NCI-H446 (cell line): ENCODE measurements at regions not wholly inside any gene's neighbourhood (a gene's known extent, or its start where the extent isn't known, plus 50 kb on each side); places are given as distances from the start of the nearest gene placed in this dataset.

Experiments
- DNase-seq, 2 experiments: peaks; one replicate each; lab custom pipeline; 2025; lab: John Stamatoyannopoulos, UW

DNA sequence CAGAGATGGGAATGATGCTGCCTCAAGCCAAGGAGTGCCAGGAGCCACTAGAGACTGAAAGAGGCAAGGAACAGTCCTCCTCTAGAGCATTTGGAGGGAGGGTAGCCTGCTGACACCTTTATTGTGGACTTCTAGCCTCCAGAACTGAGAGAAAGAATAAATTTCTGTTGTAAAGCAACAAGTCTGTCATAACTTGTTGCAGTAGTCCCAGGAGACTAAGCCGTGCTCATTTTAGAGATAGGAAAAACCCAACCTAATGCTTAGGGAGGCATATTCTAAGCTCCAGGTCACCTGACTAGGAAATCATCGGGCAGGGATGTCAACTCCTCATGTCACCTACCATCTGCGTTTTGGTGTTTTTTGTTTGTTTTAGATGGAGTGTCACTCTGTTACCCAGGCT is 345.4 kb upstream of the EEF2KMT start:
- DNase-seq, result no peak

DNA sequence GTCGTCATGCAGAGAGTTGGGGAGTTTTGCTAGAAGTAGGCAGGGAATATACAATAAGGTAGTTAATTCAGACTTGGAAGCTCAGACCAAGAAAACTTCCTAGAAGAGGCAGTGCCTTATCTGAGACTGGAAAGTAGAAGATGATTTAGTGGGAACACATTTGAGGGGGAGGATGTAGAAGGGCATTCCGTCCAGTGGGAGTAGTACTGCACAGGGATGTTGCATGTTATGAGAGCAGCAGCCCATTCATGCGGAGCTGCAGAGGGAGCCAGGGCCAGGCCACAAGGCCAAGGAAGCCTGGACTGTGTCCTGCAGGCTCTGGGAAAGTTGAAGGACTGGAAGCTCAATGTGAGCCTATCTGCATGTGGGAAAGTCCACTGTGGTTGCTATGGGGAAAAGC is 344.5 kb upstream of the EEF2KMT start:
- no peak for DNase-seq

DNA sequence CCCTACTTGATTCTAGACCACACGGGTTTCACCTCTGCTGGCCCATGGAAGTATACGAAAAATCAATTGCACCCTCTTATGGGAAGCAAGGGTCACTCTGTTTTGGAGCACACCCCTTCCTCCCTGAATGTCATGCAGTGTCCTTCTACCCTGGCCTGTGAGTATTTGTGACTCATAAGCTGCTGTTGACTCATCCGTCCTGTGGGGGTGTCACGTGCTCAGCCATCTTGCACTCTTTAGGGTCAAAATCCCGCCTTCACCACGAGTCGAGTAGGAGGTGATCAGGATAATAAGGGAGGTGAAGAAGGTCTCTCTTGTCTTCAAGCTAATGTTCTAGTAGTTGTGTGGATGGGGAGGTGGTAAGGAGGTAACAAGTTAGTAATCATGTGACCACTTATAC is 341.0 kb upstream of the EEF2KMT start:
- no peak for DNase-seq

DNA sequence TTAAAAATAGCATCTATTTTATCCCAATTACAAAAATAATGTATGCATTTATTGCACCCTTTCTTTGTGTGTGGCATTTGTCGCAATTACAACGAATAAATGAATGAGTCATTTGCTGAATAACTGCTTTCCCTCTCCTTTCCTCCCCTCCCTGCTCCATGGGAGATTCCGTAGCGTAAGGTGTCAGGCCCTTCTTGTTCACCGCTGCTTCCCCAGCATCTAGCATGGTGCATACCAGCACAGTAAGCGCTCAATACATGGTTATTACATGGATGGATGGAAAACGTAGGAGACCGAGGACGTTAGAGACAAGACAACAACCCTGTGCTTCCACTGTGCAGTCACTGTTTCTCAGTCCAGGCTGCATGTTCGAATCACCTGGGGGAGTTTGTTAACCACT is 336.0 kb upstream of the EEF2KMT start:
- no peak for DNase-seq

DNA sequence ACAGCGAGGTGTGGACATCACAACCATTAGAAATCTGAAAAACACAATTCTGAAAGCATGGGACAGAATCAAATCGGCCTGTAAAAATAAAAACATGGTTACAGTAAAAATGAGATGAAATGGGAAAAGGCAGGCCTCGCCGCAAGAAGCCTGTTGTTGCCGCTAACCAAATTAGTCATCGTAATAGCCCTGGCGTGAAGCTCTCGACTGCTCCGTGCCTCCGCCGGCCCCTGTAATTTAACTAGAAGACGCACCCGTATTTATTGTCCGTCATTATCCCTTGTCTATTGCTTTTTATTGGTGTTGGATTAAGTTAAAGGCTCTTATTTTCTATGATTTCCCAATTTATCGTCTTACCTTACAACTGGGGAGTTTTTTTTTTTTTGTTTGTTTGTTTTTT is 334.6 kb upstream of the EEF2KMT start:
- no peak for DNase-seq

GRCh38 chr16:5430598-5430997 is 333.0 kb upstream of the EEF2KMT start:
- DNase-seq, result no peak

DNA sequence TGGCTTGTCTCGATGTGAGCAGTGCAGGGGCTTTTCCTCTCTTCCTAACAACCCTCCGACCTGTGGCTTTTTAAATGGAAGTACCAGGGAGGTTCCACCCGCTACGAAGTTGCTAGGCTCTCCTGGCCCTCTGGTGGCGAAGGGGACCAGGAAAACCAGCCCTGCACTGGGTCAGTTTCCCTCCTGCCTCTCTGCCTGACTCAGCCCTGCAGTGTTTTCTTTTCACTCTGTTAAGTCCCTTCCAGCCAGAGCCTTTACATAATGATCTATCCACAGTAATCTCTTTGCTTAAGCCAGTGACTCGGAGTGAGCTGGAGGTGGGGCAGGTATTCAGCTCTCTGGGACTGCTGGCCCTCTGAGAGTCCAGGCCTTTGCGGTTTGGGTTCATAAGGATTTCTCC is 331.3 kb upstream of the EEF2KMT start:
- no peak for DNase-seq

GRCh38 chr16:5427571-5427970 is 330.0 kb upstream of the EEF2KMT start:
- no peak for DNase-seq

DNA sequence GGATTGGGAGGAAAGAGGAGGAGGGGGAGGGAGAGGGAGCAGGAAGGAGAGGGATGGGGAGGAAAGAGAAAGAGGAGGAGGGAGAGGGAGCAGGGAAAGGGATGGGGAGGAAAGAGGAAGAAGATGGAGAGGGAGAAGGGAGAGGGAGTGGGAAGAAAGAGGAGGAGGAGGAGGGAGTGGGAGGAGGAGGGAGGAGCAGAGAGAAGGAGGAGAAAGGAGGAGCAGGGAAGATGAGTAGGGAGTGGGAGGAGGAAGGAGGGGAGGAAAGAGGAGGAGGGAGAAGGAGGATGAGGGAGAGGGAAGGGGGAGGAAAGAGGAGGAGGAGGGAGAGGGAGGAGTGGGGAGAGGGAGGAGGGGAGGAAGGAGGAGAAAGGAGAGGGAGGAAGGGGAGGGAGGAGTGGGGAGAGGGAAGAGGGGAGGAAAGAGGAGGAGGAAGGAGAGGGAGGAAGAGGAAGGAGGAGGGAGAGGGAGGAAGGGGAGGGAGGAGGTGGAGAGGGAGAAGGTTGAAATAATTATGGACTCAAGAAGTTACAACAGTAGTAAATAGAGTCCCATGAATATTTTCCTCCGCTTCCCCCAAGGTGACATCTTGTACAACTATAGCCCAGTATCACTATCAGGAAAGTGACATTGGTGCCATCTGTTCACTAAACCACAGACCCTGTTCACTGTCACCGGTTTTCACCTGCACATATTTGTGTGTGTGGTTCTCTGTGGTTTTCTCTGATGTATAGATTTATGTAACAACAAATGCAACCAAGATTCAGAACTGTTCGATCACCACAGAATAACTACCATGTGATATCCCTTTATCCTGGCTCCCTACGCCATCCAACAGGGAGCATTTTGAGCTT is 325.3 kb upstream of the EEF2KMT start:
- no peak for DNase-seq

- no peak for DNase-seq
Measured at GRCh38 chr16:5422047-5422446, 324.5 kb upstream of the EEF2KMT start.

GRCh38 chr16:5416013-5416412 is 318.4 kb upstream of the EEF2KMT start:
- no peak for DNase-seq

DNA sequence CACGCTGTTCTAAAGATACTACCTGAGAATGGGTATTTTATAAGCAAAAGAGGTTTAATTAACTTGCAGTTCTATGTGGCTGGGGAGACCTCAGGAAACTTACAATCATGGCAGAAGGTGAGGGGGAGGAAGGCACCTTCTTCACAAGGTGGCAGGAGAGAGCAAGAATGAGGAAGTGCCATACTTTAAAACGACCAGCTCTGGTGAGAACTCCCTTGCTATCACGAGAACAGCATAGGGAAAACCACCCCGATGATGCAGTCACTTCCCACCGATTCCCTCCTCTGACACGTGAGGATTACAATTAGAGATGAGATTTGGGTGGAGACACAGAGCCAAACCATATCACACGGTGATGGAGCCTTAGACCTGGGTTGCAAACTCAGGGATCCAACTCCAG is 317.5 kb upstream of the EEF2KMT start:
- DNase-seq, result no peak

DNA sequence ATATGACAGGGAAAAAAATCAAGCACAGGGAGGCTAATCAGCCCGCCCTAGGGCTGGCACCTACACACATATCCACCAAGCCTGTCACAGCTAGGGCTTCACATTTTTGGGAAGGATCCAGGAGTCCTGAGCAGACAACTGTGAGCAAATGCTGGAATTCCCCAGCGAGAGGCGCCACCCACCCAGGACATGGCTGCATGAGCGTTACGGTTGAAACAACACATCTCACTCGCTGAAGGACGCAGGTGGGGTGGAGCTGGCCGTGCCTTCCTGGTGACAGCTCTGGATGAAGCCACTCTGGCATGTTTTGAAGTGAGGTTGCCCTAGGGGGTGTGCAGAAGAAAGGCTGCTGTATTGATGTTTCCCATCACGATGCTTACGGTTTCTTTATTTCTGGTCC is 315.1 kb upstream of the EEF2KMT start:
- DNase-seq, result no peak

GRCh38 chr16:5398203-5398602 is 300.6 kb upstream of the EEF2KMT start:
- no peak for DNase-seq

DNA sequence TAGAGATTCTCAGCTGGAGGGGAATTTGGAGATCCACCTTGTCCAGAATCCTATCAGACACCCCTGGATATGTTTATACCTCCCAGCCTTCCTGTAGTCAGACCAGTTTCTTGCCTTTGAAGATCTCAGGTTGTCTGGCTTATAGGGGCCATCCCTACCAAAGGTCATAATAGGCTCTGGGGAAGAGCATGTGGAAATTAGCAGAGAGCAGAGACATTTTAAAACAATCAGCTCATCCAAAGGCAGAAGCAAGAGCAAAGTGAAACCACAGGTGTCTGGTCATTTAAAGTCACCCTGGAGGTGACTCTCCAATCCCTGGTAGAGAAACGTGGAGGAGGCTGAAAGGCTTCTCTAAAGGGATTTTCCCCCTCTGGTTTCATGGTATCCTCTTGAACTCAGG is 299.3 kb upstream of the EEF2KMT start:
- no peak for DNase-seq

DNA sequence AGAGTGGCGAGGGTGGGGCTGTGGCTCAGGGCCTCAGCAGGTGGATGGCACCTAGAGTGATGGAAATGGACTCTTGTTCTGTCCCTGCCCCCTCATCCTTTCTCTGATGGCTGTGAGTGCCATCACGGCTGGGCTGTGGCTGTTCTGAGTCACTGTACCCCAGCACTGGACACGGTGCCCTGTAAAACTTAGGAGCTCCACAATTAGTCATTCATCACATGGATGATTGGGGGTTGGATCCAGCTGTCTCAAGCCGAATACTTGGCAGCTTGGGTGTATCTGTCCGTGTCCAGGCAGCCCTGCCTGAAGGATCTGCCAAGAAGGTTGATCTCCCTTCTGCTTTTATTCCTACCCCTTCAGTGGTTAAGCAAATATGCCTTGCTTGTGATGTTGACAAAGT is 295.5 kb upstream of the EEF2KMT start:
- no peak for DNase-seq

GRCh38 chr16:5386989-5387388 is 289.4 kb upstream of the EEF2KMT start:
- DNase-seq, result no peak

GRCh38 chr16:5385811-5386210 is 288.2 kb upstream of the EEF2KMT start:
- no peak for DNase-seq

DNA sequence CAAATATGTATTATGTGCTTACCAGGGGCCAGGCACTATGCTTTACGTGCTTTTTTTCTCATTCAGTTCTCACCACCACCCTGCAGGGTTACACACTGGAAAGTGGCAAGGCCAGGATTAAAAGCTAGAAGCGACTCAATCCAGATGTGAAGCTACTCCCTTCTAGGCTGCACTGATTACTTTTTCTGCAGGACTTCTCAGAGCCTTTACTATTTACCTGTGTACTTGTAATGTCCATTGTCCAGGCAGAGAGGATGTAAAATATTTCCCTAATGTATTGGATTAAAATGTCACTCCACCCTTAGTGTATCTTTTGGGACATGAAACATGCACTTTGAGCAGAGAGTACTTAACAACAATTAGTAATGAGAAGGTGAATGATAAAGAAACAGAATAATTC is 287.5 kb upstream of the EEF2KMT start:
- no peak for DNase-seq

DNA sequence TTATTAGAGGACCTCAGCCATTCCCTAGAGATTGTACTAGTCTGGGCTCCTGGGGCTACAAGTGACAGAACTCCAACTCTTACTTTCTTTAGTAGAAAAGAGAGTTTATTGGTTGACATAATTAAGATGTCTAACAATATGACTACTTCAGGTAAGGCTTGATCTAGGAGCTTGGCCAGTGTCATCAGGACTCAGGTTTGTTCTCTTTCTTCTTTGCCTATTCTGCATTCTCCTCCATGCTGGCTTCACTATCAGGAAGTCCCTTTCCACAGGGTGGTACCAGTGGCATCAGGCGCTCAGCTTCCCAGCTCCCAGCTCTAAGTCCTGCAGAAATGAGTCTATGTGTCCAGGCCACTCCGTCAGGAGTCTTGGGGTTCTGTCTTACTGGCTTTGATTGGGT is 286.1 kb upstream of the EEF2KMT start:
- DNase-seq, result no peak

DNA sequence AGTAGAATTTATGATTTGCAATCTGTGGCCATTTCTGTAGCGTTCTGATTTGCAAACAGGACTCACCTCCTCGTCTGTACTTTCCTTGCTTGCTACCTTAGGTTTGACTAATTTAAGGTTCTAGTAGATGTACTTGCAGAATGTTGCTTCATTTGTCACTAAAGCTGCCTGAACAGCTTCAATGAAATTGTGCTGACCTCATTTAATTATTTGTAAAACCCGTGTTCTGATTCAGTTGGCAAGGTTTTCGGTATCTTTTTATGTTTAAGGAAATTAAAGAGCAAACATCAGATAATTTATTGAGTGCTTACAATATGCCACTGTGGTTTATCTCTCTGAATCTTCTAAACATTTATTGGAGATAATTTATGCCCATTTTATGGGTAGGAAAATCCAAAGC is 284.9 kb upstream of the EEF2KMT start:
- no peak for DNase-seq

- DNase-seq, result no peak
Measured at GRCh38 chr16:5381481-5381880, 283.9 kb upstream of the EEF2KMT start.

GRCh38 chr16:5379954-5380353 is 282.4 kb upstream of the EEF2KMT start:
- DNase-seq, result no peak

GRCh38 chr16:5378531-5378930 is 280.9 kb upstream of the EEF2KMT start:
- no peak for DNase-seq
